ENCODE measurements at regions not wholly inside any gene's neighbourhood (a gene's known extent, or its start where the extent isn't known, plus 50 kb on each side); places are given as distances from the start of the nearest gene placed in this dataset.

DNA sequence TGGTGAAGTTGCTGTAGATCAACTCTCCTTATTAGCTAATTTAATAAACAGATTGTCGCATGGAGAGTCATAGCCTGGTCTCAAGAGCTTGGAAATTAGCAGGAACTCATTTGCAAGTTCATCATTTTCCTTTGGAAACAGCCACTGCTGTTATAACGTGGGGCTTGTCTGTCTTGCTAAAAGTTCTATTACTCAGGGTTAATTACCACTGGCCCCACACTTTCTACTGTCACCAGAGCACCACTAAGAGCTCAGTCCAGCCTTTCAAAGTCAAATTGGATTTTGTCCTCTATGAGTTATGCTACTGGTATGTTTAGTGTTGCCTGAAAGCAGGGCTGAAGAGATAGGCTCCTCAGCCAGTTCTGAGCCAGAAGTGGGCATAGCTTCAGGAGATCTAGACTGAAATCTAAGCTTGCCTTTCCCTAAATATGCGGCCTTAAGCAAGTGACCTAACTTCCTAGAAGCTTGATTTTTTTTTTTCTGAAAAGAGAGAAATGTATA, 292.2 kb downstream of the INSC start:
- ChIA-PET CTCF (no interaction called here), RAD21 (ENCODE audit: low non-redundant PET in 1 of 2, low total read pairs in 2 of 2, uncharacterized antibody in 2 of 2, unreplicated experiment in 2 of 2) (no interaction called here), POLR2A (no interaction called here)
- peaks cover 19% of the 10 kb centered on the region; the same call in 1 of the 2 replicates for H3K27me3 ChIP-seq (ENCODE audit: insufficient read depth, low read length)
- H3K79me2 ChIP-seq (ENCODE audit: insufficient read depth, low read length) = no peaks in the 10 kb centered on the region
- H3K4me1 ChIP-seq (ENCODE audit: control insufficient read depth in 1 of 2, insufficient read depth in 2 of 2, low read length in 2 of 2) = no peaks in the 10 kb centered on the region
- intact Hi-C loops (cut with micrococcal nuclease) = no loop called here
- ATAC-seq (no peak), DNase-seq (ENCODE audit: low read depth, low spot score) (no peak)
- no peaks in the 10 kb centered on the region for H4K20me1 ChIP-seq (ENCODE audit: insufficient read depth)
- TF ChIP-seq RAD21 (IDR thresholded peaks at IDR 0.05; ENCODE audit: low read depth) = no peak
- no peak for TF ChIP-seq YY1 (IDR thresholded peaks at IDR 0.05; ENCODE audit: extremely low read depth, insufficient replicate concordance, low read depth, low read length)
- TF ChIP-seq FOSL1 (IDR thresholded peaks at IDR 0.05; ENCODE audit: low read depth) = no peak
- no peaks in the 10 kb centered on the region for H3K36me3 ChIP-seq (ENCODE audit: control insufficient read depth in 1 of 2, insufficient read depth in 2 of 2, low read length in 2 of 2)
- no peak overlapping the region for H3K9ac ChIP-seq (ENCODE audit: low read length)
- H3K9me2 ChIP-seq (ENCODE audit: insufficient read depth) = no peaks in the 10 kb centered on the region
- H3K9me3 ChIP-seq (ENCODE audit: control insufficient read depth in 1 of 2, insufficient read depth in 1 of 2, low read depth in 1 of 2, low read length in 2 of 2) = no peaks in the 10 kb centered on the region
- H3K27ac ChIP-seq (ENCODE audit: low read depth, low read length) = no peak overlapping the region
- no TSS peak for BruUV-seq (replicated peaks)
- H3K4me3 ChIP-seq (replicated peaks in 1 of 2; ENCODE audit: low read depth in 1 of 2, low read length in 2 of 2) = no peak overlapping the region
- H2AFZ ChIP-seq (ENCODE audit: low read depth, low read length, poor library complexity, severe bottlenecking) = no peak overlapping the region
- no peak overlapping the region for H3K4me2 ChIP-seq (ENCODE audit: low read length)

DNA sequence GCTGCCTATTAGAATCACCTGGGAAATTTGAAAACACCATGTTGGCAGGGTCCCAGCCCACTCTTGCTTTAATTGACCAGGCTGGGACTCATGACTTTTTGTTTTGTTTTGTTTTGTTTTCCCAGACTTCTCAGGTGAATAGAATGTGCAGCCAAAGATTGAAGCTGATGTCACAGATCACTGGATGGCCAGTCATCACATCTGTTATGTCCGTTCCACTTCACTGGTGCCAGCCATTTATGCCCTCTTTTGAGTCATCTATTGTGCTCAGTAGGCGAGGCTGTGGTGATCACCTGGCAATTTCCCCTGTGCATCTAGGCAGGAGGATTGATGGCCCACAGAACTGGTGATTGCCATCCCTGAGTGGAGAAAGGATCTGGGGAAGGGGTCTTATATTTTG, 297.3 kb downstream of the INSC start:
- ATAC-seq (no peak), DNase-seq (ENCODE audit: low read depth, low spot score) (no peak)
- Histone ChIP-seq H3K4me3 (replicated peaks in 1 of 2; ENCODE audit: low read depth in 1 of 2, low read length in 2 of 2) (no peak overlapping the region), H3K4me1 (ENCODE audit: control insufficient read depth in 1 of 2, insufficient read depth in 2 of 2, low read length in 2 of 2) (no peaks in the 10 kb centered on the region), H3K9me3 (ENCODE audit: control insufficient read depth in 1 of 2, insufficient read depth in 1 of 2, low read depth in 1 of 2, low read length in 2 of 2) (no peaks in the 10 kb centered on the region), H3K9ac (ENCODE audit: low read length) (no peak overlapping the region), H2AFZ (ENCODE audit: low read depth, low read length, poor library complexity, severe bottlenecking) (no peak overlapping the region), H3K79me2 (ENCODE audit: insufficient read depth, low read length) (no peaks in the 10 kb centered on the region), H3K36me3 (ENCODE audit: control insufficient read depth in 1 of 2, insufficient read depth in 2 of 2, low read length in 2 of 2) (no peaks in the 10 kb centered on the region), H3K4me2 (ENCODE audit: low read length) (no peak overlapping the region), H3K27ac (ENCODE audit: low read depth, low read length) (no peak overlapping the region), H3K9me2 (ENCODE audit: insufficient read depth) (no peaks in the 10 kb centered on the region), H4K20me1 (ENCODE audit: insufficient read depth) (no peaks in the 10 kb centered on the region), H3K27me3 (ENCODE audit: insufficient read depth, low read length) (peaks cover 21% of the 10 kb centered on the region)
- RAD21 ChIA-PET (ENCODE audit: low non-redundant PET in 1 of 2, low total read pairs in 2 of 2, uncharacterized antibody in 2 of 2, unreplicated experiment in 2 of 2) = no interaction called here
- POLR2A ChIA-PET = no interaction called here
- BruUV-seq (replicated peaks) = no TSS peak
- CTCF ChIA-PET = no interaction called here
- intact Hi-C loops (cut with micrococcal nuclease) = no loop called here
- no peak for TF ChIP-seq EGR1 (IDR thresholded peaks at IDR 0.05; ENCODE audit: low read depth)
- TF ChIP-seq, protein P1, sequence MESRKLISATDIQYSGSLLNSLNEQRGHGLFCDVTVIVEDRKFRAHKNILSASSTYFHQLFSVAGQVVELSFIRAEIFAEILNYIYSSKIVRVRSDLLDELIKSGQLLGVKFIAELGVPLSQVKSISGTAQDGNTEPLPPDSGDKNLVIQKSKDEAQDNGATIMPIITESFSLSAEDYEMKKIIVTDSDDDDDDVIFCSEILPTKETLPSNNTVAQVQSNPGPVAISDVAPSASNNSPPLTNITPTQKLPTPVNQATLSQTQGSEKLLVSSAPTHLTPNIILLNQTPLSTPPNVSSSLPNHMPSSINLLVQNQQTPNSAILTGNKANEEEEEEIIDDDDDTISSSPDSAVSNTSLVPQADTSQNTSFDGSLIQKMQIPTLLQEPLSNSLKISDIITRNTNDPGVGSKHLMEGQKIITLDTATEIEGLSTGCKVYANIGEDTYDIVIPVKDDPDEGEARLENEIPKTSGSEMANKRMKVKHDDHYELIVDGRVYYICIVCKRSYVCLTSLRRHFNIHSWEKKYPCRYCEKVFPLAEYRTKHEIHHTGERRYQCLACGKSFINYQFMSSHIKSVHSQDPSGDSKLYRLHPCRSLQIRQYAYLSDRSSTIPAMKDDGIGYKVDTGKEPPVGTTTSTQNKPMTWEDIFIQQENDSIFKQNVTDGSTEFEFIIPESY (IDR thresholded peaks at IDR 0.05; ENCODE audit: extremely low read depth, insufficient replicate concordance, low read length) = no peak
- TF ChIP-seq EZH2 (IDR thresholded peaks at IDR 0.05) = no peak
- no peak for TF ChIP-seq CBX3 (IDR thresholded peaks at IDR 0.05; ENCODE audit: low read depth)
- TF ChIP-seq, protein P2, sequence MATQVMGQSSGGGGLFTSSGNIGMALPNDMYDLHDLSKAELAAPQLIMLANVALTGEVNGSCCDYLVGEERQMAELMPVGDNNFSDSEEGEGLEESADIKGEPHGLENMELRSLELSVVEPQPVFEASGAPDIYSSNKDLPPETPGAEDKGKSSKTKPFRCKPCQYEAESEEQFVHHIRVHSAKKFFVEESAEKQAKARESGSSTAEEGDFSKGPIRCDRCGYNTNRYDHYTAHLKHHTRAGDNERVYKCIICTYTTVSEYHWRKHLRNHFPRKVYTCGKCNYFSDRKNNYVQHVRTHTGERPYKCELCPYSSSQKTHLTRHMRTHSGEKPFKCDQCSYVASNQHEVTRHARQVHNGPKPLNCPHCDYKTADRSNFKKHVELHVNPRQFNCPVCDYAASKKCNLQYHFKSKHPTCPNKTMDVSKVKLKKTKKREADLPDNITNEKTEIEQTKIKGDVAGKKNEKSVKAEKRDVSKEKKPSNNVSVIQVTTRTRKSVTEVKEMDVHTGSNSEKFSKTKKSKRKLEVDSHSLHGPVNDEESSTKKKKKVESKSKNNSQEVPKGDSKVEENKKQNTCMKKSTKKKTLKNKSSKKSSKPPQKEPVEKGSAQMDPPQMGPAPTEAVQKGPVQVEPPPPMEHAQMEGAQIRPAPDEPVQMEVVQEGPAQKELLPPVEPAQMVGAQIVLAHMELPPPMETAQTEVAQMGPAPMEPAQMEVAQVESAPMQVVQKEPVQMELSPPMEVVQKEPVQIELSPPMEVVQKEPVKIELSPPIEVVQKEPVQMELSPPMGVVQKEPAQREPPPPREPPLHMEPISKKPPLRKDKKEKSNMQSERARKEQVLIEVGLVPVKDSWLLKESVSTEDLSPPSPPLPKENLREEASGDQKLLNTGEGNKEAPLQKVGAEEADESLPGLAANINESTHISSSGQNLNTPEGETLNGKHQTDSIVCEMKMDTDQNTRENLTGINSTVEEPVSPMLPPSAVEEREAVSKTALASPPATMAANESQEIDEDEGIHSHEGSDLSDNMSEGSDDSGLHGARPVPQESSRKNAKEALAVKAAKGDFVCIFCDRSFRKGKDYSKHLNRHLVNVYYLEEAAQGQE (IDR thresholded peaks at IDR 0.05; ENCODE audit: low read depth) = no peak
- TF ChIP-seq, protein P3, sequence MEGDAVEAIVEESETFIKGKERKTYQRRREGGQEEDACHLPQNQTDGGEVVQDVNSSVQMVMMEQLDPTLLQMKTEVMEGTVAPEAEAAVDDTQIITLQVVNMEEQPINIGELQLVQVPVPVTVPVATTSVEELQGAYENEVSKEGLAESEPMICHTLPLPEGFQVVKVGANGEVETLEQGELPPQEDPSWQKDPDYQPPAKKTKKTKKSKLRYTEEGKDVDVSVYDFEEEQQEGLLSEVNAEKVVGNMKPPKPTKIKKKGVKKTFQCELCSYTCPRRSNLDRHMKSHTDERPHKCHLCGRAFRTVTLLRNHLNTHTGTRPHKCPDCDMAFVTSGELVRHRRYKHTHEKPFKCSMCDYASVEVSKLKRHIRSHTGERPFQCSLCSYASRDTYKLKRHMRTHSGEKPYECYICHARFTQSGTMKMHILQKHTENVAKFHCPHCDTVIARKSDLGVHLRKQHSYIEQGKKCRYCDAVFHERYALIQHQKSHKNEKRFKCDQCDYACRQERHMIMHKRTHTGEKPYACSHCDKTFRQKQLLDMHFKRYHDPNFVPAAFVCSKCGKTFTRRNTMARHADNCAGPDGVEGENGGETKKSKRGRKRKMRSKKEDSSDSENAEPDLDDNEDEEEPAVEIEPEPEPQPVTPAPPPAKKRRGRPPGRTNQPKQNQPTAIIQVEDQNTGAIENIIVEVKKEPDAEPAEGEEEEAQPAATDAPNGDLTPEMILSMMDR (IDR thresholded peaks at IDR 0.05 in 2 of 3, conservative IDR thresholded peaks at IDR 0.05 in 1 of 3; ENCODE audit: borderline replicate concordance in 1 of 3, insufficient read depth in 1 of 3, low read depth in 2 of 3, low read length in 2 of 3) = no peak
- no peak for TF ChIP-seq POLR2AphosphoS5 (IDR thresholded peaks at IDR 0.05; ENCODE audit: low read depth, low read length)
- TF ChIP-seq ELF1 (IDR thresholded peaks at IDR 0.05; ENCODE audit: borderline replicate concordance, low read depth) = no peak
- no peak for TF ChIP-seq EZH2phosphoT487 (IDR thresholded peaks at IDR 0.05; ENCODE audit: borderline replicate concordance)
- no peak for TF ChIP-seq ZNF274 (IDR thresholded peaks at IDR 0.05; ENCODE audit: low read depth, low read length)
- no peak for TF ChIP-seq JUND (IDR thresholded peaks at IDR 0.05)

Measured in HCT116 (cell line).